ENCODE measurements at regions not wholly inside any gene's neighbourhood (a gene's known extent, or its start where the extent isn't known, plus 50 kb on each side); places are given as distances from the start of the nearest gene placed in this dataset.

- TF ChIP-seq POLR2A (IDR thresholded peaks at IDR 0.05) (no peak), CTCF (IDR thresholded peaks at IDR 0.05) (peak in 1 of 6 experiments; percentile 8), EP300 (IDR thresholded peaks at IDR 0.05) (no peak)
Observed at GRCh38 chr2:83817511-83817910, 641.6 kb downstream of the SUCLG1 start.

Data from upper lobe of left lung (tissue), 4 donors.